Large intestine (tissue), 3 donors: ENCODE measurements at regions not wholly inside any gene's neighbourhood (a gene's known extent, or its start where the extent isn't known, plus 50 kb on each side); places are given as distances from the start of the nearest gene placed in this dataset.
"Not testable (repeated sequence)": the region's sequence is repeated elsewhere in the genome, so short reads cannot be mapped to it uniquely, and the experiment has no call there.

Experiments used
- DNase-seq, 2 donors: peaks; one replicate each; pipeline versions ENCODE4 v3.0.0 to v3.0.0-alpha.2; 2013
- H3K27ac ChIP-seq: one replicate; pipeline ENCODE4 v1.5.1; 2013; ENCODE audit warnings: low read length
- H3K27me3 ChIP-seq: 2 replicates; pipeline ENCODE4 v1.6.1; 2013; ENCODE audit warnings: low read length; ENCODE audit not compliant: control insufficient read depth, insufficient read depth
- H3K36me3 ChIP-seq: 2 replicates; pipeline ENCODE4 v1.6.1; 2013; ENCODE audit warnings: low read length; ENCODE audit not compliant: control insufficient read depth, insufficient read depth
- H3K4me1 ChIP-seq: one replicate; pipeline ENCODE4 v1.6.1; 2013; ENCODE audit warnings: low read length; ENCODE audit not compliant: control insufficient read depth, insufficient read depth
- H3K4me3 ChIP-seq: one replicate; pipeline ENCODE4 v1.5.1; 2013; ENCODE audit warnings: low read length
- H3K9me3 ChIP-seq: one replicate; pipeline ENCODE4 v1.6.1; 2013; ENCODE audit warnings: mild to moderate bottlenecking, low read depth, low read length, moderate library complexity; ENCODE audit not compliant: control insufficient read depth
- WGBS: methylation state at CpG from one replicate; pipeline ENCODE4 v1.1.5; 2013; ENCODE audit warnings: low lambda C conversion rate; ENCODE audit not compliant: insufficient coverage; 5-methylcytosine and 5-hydroxymethylcytosine counted together

DNA sequence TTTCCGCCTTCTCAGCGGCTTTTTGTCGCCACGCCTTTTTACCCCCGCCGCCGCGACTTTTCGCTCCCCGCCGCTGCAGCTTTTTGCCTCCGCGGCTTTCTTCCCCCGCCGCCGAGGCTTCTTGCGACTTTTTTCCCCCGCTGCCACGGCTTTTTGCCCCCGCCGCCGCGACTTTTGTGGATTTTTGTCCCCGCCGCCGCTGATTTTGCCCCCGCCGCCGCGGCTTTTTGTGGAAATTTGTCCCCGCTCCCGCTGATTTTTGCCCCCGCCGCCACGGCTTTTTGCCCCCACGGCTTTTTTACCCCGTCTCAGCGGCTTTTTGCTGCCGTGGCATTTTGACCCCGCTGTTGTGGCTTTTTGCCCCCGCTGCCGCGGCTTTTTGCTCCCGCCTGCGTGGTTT, 4829.2 kb upstream of the OR11H1 start:
- not testable (repeated sequence) for H3K27ac ChIP-seq, H3K4me3 ChIP-seq, H3K27me3 ChIP-seq, DNase-seq, H3K36me3 ChIP-seq, H3K4me1 ChIP-seq
- WGBS: no CpG with 5 or more reads among the region's 45 CpGs
- peaks cover 11% of the 10 kb centered on the region for H3K9me3 ChIP-seq

- peaks cover 11% of the 10 kb centered on the region for H3K9me3 ChIP-seq
- WGBS: no CpG with 5 or more reads among the region's 80 CpGs
- DNase-seq, H3K4me1 ChIP-seq, H3K27ac ChIP-seq, H3K36me3 ChIP-seq, H3K4me3 ChIP-seq, H3K27me3 ChIP-seq: not testable (repeated sequence)
Measured at GRCh38 chr22:10699301-10700097, 4828.5 kb upstream of the OR11H1 start.

DNA sequence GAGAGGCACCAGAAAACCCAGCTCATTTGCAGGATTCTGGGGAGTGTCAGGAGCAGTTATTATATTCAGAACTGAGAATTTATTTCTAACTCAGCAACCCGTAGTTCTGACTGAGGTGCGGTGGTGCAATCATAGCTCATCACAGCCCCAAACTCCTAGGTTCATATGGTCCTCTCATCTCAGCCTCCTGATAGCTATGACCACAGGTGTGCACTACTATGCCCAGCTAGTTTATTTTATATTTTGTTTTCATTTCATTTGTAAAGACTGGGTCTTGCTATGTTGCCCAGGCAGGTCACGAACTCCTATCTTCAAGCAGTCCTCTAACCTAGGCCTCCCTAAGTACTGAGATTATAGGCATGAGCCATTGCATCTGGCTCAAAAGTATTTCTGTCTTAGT, 4819.8 kb upstream of the OR11H1 start:
- H3K4me1 ChIP-seq, H3K27ac ChIP-seq, H3K9me3 ChIP-seq, H3K27me3 ChIP-seq, H3K4me3 ChIP-seq, DNase-seq, H3K36me3 ChIP-seq: not testable (repeated sequence)
- no CpG with 5 or more reads among the region's 3 CpGs for WGBS

DNA sequence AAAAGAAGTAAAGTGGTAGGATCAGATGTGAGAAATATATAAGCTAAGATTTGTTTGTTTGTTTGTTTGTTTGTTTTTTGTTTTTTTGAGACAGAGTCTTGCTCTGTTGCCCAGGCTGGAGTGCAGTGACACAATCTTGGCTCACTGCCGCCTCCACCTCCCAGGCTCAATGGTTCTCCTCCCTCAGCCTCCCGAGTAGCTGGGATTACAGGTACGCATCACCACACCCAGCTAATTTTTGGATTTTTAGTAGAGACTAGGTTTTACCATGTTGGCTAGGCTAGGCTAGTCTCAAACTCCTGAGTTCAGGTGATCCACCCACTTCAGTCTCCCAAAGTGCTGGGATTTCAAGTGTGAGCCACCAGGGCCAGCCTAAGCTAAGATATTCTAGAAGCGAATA, 4817.1 kb upstream of the OR11H1 start:
- not testable (repeated sequence) for DNase-seq, H3K4me1 ChIP-seq, H3K4me3 ChIP-seq, H3K27me3 ChIP-seq, H3K27ac ChIP-seq, H3K36me3 ChIP-seq
- 0% methylated on average over 1 of the region's 4 CpGs for WGBS
- peaks cover 11% of the 10 kb centered on the region for H3K9me3 ChIP-seq

- H3K4me1 ChIP-seq, H3K27ac ChIP-seq, H3K4me3 ChIP-seq, H3K36me3 ChIP-seq, H3K27me3 ChIP-seq: not testable (repeated sequence)
- WGBS: 54% methylated on average over 8 of the region's 9 CpGs
- H3K9me3 ChIP-seq: peaks cover 91% of the 10 kb centered on the region
- DNase-seq: peak in 1 of 2 donors; percentile 1
Measured at GRCh38 chr22:10722804-10723203, 4805.2 kb upstream of the OR11H1 start.

- not testable (repeated sequence) for DNase-seq, H3K36me3 ChIP-seq, H3K27ac ChIP-seq, H3K4me1 ChIP-seq, H3K4me3 ChIP-seq, H3K27me3 ChIP-seq
- H3K9me3 ChIP-seq: peaks cover 92% of the 10 kb centered on the region
- 56% methylated on average over 8 of the region's 8 CpGs for WGBS
Measured at GRCh38 chr22:10723966-10724365, 4804.0 kb upstream of the OR11H1 start.

GRCh38 chr22:10727393-10727792, 4800.6 kb upstream of the OR11H1 start:
- H3K27me3 ChIP-seq: no peaks in the 10 kb centered on the region
- peak in 1 of 2 donors; percentile 1 for DNase-seq
- 56% methylated on average over 10 of the region's 10 CpGs for WGBS

GRCh38 chr22:10729979-10730378, 4798.0 kb upstream of the OR11H1 start:
- H3K36me3 ChIP-seq, H3K4me3 ChIP-seq, H3K27me3 ChIP-seq, DNase-seq, H3K27ac ChIP-seq, H3K4me1 ChIP-seq: not testable (repeated sequence)
- peaks cover 61% of the 10 kb centered on the region for H3K9me3 ChIP-seq
- WGBS: 46% methylated on average over 5 of the region's 5 CpGs

More at GRCh38 chr22:10727393-10727792, 4800.6 kb upstream of the OR11H1 start:
- Histone ChIP-seq H3K4me1 (no peaks in the 10 kb centered on the region), H3K4me3 (no peak overlapping the region), H3K9me3 (peaks cover 85% of the 10 kb centered on the region), H3K36me3 (no peaks in the 10 kb centered on the region), H3K27ac (no peak overlapping the region)

DNA sequence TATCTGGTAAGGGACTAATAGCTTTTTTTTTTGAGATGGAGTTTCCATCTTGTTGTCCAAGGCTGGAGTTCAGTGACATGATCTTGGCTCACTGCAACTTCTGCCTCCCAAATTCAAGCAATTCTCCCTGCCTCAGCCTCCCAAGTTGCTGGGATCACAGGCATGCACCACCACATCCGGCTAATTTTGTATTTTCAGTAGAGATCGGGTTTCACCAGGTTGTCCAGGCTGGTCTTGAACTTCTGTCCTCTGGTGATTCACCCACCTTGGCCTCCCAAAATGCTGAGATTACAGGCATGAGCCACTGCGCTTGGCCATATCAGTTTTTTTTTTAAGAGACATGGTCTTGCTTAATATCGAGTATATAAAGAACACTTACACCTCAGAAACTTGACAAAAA, 4797.3 kb upstream of the OR11H1 start:
- not testable (repeated sequence) for H3K36me3 ChIP-seq, H3K27ac ChIP-seq, H3K4me1 ChIP-seq, DNase-seq, H3K27me3 ChIP-seq, H3K4me3 ChIP-seq
- 79% methylated on average over 3 of the region's 4 CpGs for WGBS
- H3K9me3 ChIP-seq: peaks cover 55% of the 10 kb centered on the region

DNA sequence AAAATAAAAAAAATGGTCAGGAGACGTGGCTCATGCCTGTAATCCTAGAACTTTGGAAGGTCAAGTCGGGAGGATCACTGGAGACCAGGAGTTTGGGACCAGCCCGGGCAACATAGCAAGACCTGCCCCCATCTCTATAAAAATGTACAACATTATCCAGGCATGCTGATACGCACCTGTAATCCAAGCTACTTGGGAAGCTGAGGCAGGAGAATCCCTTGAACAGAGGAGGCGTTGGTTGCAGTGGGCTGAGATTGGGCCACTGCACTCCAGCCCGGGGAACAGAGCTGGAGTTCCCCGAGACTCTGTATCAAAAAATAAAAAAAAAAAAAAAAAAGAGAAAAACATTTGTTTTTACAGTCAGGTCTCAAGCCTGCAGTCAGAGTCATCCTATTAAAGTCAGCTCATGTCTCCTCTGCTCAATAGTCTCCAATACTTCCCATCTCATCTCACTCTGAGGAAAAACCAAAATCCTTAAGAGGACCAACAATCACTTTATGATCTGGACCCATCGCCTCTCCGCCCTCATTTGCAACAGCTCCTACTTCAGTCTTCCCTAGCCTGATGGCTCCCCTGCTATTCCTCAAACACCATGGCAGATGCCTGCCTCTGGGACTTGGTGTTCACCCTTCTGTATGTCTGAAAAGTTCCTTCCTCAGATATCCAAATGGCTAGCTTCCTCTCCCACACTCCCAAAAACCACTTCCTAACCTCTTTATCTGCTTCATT, 4796.6 kb upstream of the OR11H1 start:
- not testable (repeated sequence) for H3K4me3 ChIP-seq, H3K4me1 ChIP-seq, H3K27me3 ChIP-seq, H3K27ac ChIP-seq, DNase-seq, H3K36me3 ChIP-seq
- peaks cover 48% of the 10 kb centered on the region for H3K9me3 ChIP-seq
- WGBS: 62% methylated on average over 7 of the region's 9 CpGs
